NCI-H2171 treated with DMSO at 0.1 percent for 48 hours (cell line): ENCODE measurements at regions not wholly inside any gene's neighbourhood (a gene's known extent, or its start where the extent isn't known, plus 50 kb on each side); places are given as distances from the start of the nearest gene placed in this dataset.

Experiments
- DNase-seq: peaks from one replicate; lab custom pipeline; 2025; lab: John Stamatoyannopoulos, UW

DNA sequence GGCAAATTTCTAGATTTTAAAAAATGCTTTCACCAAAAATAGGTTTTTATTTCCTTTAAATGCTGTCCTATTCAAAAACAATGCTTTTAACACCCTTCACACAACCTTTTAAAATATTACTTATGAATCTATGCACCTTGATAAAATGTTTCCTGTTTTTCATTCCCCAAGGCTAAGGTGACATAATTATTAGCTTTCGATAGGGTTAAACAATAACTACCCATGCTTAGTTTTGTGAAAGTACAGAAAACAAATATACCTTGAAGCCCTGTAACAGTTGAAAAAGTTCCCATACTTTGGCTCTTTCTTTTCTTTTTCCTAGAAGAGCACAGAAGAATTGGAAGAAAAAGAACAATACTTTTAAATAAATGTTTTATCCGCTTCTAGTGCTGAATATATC is 54.9 kb upstream of the ITPRID2 start:
- DNase-seq, result no peak

DNA sequence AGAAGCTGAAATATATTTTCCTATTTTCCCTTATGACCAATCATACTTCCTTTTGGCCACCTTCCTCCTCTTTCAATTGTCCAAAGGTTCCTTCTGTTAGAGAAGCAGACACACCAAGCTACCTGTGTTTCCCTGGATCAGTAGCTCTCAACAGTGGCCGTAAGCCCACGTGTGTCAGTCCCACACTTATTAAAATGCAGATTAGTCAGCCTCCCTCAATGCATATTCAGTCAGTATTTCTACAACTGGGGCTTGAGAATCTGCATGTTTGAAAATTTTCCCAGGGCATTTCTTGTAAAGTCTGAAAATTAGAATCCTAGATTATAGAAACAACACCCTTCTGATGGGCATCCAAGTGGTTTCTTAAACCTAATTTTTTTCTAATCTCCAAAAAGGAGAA is 54.0 kb upstream of the ITPRID2 start:
- no peak for DNase-seq

DNA sequence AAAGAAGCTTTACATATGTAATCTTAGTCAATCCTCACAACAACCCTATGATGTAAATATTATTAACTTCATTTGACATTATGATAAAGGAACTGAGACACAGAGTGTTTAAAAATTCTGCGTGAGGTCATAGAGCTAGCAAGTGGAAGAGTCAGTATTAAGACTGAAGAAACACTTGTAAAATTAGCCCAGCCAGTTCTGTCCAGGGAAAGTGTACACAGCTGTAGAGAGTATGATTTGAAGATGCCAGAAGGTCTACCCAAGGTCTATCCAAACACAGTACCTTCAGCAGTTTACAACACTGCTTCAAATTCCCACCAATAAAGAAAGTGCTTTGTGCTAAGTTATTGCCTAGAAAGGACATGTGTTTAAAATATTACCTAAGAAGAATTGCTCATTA is 51.7 kb upstream of the ITPRID2 start:
- DNase-seq, result no peak

DNA sequence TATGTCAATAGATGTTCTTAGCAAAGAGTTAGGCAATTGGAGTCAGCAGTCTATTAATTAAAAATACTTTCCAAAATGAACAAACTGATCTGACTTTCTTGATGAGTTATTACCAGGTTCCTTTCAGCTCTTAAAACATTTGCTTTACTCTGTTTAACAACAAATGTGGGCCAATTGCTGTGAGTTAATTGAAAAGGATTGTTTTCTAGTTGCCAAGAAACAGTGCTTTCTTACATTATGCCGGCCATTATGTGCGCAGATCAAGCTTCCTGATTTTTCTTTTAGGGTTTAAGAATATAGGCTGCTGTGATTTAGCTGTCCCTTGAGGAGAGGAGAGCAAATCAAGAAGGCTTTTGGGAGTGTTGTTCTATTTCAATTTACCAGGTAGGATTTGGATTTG is 50.5 kb upstream of the ITPRID2 start:
- DNase-seq, result no peak
